ENCODE measurements at regions not wholly inside any gene's neighbourhood (a gene's known extent, or its start where the extent isn't known, plus 50 kb on each side); places are given as distances from the start of the nearest gene placed in this dataset.
"Not testable (repeated sequence)": the region's sequence is repeated elsewhere in the genome, so short reads cannot be mapped to it uniquely, and the experiment has no call there.

GRCh38 chr5:28399211-28399610, 1360.8 kb upstream of the CDH9 start:
- in situ Hi-C loops (cut with HindIII; ENCODE audit: low sequenced_read_pairs): no loop called here
- DNase-seq (ENCODE audit: low spot score): no peak

- DNase-seq (ENCODE audit: low spot score): no peak
- in situ Hi-C loops (cut with HindIII; ENCODE audit: low sequenced_read_pairs): no loop called here
Observed at GRCh38 chr5:28398185-28398584, 1359.8 kb upstream of the CDH9 start.

- no peak for DNase-seq (ENCODE audit: low spot score)
- in situ Hi-C loops (cut with HindIII; ENCODE audit: low sequenced_read_pairs): no loop called here
Observed at GRCh38 chr5:28397502-28397941, 1359.1 kb upstream of the CDH9 start.

- DNase-seq (ENCODE audit: low spot score): no peak
- in situ Hi-C loops (cut with HindIII; ENCODE audit: low sequenced_read_pairs): no loop called here
Observed at GRCh38 chr5:28391277-28391676, 1352.9 kb upstream of the CDH9 start.

- no peak for DNase-seq (ENCODE audit: low spot score)
- in situ Hi-C loops (cut with HindIII; ENCODE audit: low sequenced_read_pairs): no loop called here
Observed at GRCh38 chr5:28390341-28390740, 1352.0 kb upstream of the CDH9 start.

- not testable (repeated sequence) for DNase-seq (ENCODE audit: low spot score)
Observed at GRCh38 chr5:28389727-28390126, 1351.3 kb upstream of the CDH9 start.

GRCh38 chr5:28388428-28388827, 1350.0 kb upstream of the CDH9 start:
- in situ Hi-C loops (cut with HindIII; ENCODE audit: low sequenced_read_pairs): no loop called here

More at GRCh38 chr5:28389727-28390126, 1351.3 kb upstream of the CDH9 start:
- in situ Hi-C loops (cut with HindIII; ENCODE audit: low sequenced_read_pairs): not testable (repeated sequence)

GRCh38 chr5:28386712-28387111, 1348.3 kb upstream of the CDH9 start:
- in situ Hi-C loops (cut with HindIII; ENCODE audit: low sequenced_read_pairs): no loop called here
- DNase-seq (ENCODE audit: low spot score): no peak

More at GRCh38 chr5:28388428-28388827, 1350.0 kb upstream of the CDH9 start:
- no peak for DNase-seq (ENCODE audit: low spot score)

- no peak for DNase-seq (ENCODE audit: low spot score)
- in situ Hi-C loops (cut with HindIII; ENCODE audit: low sequenced_read_pairs): no loop called here
Observed at GRCh38 chr5:28380167-28380566, 1341.8 kb upstream of the CDH9 start.

- DNase-seq (ENCODE audit: low spot score): no peak
- in situ Hi-C loops (cut with HindIII; ENCODE audit: low sequenced_read_pairs): no loop called here
Observed at GRCh38 chr5:28374492-28374967, 1336.1 kb upstream of the CDH9 start.

- no peak for DNase-seq (ENCODE audit: low spot score)
- in situ Hi-C loops (cut with HindIII; ENCODE audit: low sequenced_read_pairs): no loop called here
Observed at GRCh38 chr5:28370896-28371295, 1332.5 kb upstream of the CDH9 start.

GRCh38 chr5:28369418-28369817, 1331.0 kb upstream of the CDH9 start:
- DNase-seq (ENCODE audit: low spot score): no peak
- in situ Hi-C loops (cut with HindIII; ENCODE audit: low sequenced_read_pairs): no loop called here

GRCh38 chr5:28355831-28356230, 1317.4 kb upstream of the CDH9 start:
- no peak for DNase-seq (ENCODE audit: low spot score)
- in situ Hi-C loops (cut with HindIII; ENCODE audit: low sequenced_read_pairs): no loop called here

- DNase-seq (ENCODE audit: low spot score): no peak
- in situ Hi-C loops (cut with HindIII; ENCODE audit: low sequenced_read_pairs): no loop called here
Observed at GRCh38 chr5:28346696-28347095, 1308.3 kb upstream of the CDH9 start.

- in situ Hi-C loops (cut with HindIII; ENCODE audit: low sequenced_read_pairs): no loop called here
- no peak for DNase-seq (ENCODE audit: low spot score)
Observed at GRCh38 chr5:28344836-28345433, 1306.5 kb upstream of the CDH9 start.

- in situ Hi-C loops (cut with HindIII; ENCODE audit: low sequenced_read_pairs): no loop called here
- DNase-seq (ENCODE audit: low spot score): no peak
Observed at GRCh38 chr5:28329176-28329575, 1290.8 kb upstream of the CDH9 start.

GRCh38 chr5:28328681-28329080, 1290.3 kb upstream of the CDH9 start:
- in situ Hi-C loops (cut with HindIII; ENCODE audit: low sequenced_read_pairs): no loop called here
- DNase-seq (ENCODE audit: low spot score): no peak

GRCh38 chr5:28324174-28324573, 1285.8 kb upstream of the CDH9 start:
- in situ Hi-C loops (cut with HindIII; ENCODE audit: low sequenced_read_pairs): no loop called here
- DNase-seq (ENCODE audit: low spot score): no peak

- no peak for DNase-seq (ENCODE audit: low spot score)
- in situ Hi-C loops (cut with HindIII; ENCODE audit: low sequenced_read_pairs): no loop called here
Observed at GRCh38 chr5:28313953-28314352, 1275.6 kb upstream of the CDH9 start.

- in situ Hi-C loops (cut with HindIII; ENCODE audit: low sequenced_read_pairs): no loop called here
- DNase-seq (ENCODE audit: low spot score): no peak
Observed at GRCh38 chr5:28313321-28313951, 1275.0 kb upstream of the CDH9 start.

- no peak for DNase-seq (ENCODE audit: low spot score)
- in situ Hi-C loops (cut with HindIII; ENCODE audit: low sequenced_read_pairs): no loop called here
Observed at GRCh38 chr5:28310696-28311095, 1272.3 kb upstream of the CDH9 start.

Measured in G401 (cell line).